Tibial artery (tissue), 4 donors: ENCODE measurements at regions not wholly inside any gene's neighbourhood (a gene's known extent, or its start where the extent isn't known, plus 50 kb on each side); places are given as distances from the start of the nearest gene placed in this dataset.

Source experiments
- DNase-seq, 2 donors: peaks; one replicate each; pipeline ENCODE4 v3.0.0-alpha.2; 2019
- H3K27ac ChIP-seq, 2 donors: fragments of 200-600 bp; sonication (generic) in 1 of 2; 1 replicate in 1 of 2; 2 replicates in 1 of 2; pipeline ENCODE4 v1.5.1; 2018 to 2019; ENCODE audit warnings: mild to moderate bottlenecking in 1 of 2
- H3K27me3 ChIP-seq, 2 donors: fragments of 200-600 bp; sonication (generic) in 1 of 2; one replicate each; pipeline versions ENCODE4 v1.5.1 to v1.6.0; 2016 to 2019
- H3K36me3 ChIP-seq, 3 donors: fragments of 200-600 bp; sonication (generic) in 2 of 3; one replicate each; pipeline ENCODE4 v1.5.1; 2016 to 2019; ENCODE audit warnings: mild to moderate bottlenecking in 2 of 3
- H3K4me1 ChIP-seq, 4 donors: fragments of 200-600 bp; sonication (generic) in 2 of 4; 1 replicate in 3 of 4; 2 replicates in 1 of 4; pipeline ENCODE4 v1.5.1; 2016 to 2019
- H3K4me3 ChIP-seq, 2 donors: fragments of 200-600 bp; sonication (generic) in 1 of 2; 1 replicate in 1 of 2; 2 replicates in 1 of 2; pipeline ENCODE4 v1.5.1; 2018 to 2019; ENCODE audit warnings: mild to moderate bottlenecking in 2 of 2
- H3K9me3 ChIP-seq, 3 donors: fragments of 200-600 bp; sonication (generic) in 1 of 3; one replicate each; pipeline ENCODE4 v1.5.1; 2016 to 2019
- intact Hi-C: fragments of 100-400 bp; cut with DNase I; formaldehyde crosslinking; loops from one replicate; pipeline ENCODE4 v1.15.0; 2023; ENCODE audit warnings: low total_unique reads
- TF ChIP-seq, protein P1 (sequence below), 2 experiments: fragments of 200-600 bp in 1 of 2; fragments of 450-650 bp in 1 of 2; IDR thresholded peaks; one replicate each; pipeline ENCODE4 v1.5.1; 2017 to 2019; ENCODE audit warnings: antibody characterized with exemption in 2 of 2, mild to moderate bottlenecking in 1 of 2, moderate library complexity in 1 of 2

DNA sequence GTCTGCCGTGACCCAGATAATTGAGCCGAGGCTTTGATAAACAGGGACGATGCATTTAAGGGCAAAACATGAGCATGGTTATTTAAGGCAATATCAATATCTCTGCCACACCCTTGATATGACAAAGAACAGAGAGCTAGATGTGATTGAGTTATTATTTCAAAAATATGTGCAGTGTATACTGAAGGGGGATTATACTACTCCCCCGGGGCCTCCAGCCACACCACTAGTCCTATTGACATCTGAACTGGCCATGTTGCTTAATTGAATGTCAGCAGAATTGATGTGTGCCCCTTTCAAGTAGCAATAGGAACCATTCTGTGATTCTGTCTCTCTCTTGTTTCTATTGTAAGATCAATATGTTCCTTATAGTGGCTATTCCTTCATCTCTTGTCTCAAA, 794.8 kb upstream of the SEL1L start:
- no peak for DNase-seq
- no peaks in the 10 kb centered on the region for H3K36me3 ChIP-seq
- H3K9me3 ChIP-seq: peaks cover 3 to 7% (median 7%) of the 10 kb centered on the region in 3 donors
- no peaks in the 10 kb centered on the region for H3K4me1 ChIP-seq
- H3K27ac ChIP-seq: no peak overlapping the region
- no peaks in the 10 kb centered on the region for H3K27me3 ChIP-seq
- TF ChIP-seq, protein P1, sequence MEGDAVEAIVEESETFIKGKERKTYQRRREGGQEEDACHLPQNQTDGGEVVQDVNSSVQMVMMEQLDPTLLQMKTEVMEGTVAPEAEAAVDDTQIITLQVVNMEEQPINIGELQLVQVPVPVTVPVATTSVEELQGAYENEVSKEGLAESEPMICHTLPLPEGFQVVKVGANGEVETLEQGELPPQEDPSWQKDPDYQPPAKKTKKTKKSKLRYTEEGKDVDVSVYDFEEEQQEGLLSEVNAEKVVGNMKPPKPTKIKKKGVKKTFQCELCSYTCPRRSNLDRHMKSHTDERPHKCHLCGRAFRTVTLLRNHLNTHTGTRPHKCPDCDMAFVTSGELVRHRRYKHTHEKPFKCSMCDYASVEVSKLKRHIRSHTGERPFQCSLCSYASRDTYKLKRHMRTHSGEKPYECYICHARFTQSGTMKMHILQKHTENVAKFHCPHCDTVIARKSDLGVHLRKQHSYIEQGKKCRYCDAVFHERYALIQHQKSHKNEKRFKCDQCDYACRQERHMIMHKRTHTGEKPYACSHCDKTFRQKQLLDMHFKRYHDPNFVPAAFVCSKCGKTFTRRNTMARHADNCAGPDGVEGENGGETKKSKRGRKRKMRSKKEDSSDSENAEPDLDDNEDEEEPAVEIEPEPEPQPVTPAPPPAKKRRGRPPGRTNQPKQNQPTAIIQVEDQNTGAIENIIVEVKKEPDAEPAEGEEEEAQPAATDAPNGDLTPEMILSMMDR (IDR thresholded peaks at IDR 0.05): no peak
- intact Hi-C loops: no loop called here
- H3K4me3 ChIP-seq: no peak overlapping the region

DNA sequence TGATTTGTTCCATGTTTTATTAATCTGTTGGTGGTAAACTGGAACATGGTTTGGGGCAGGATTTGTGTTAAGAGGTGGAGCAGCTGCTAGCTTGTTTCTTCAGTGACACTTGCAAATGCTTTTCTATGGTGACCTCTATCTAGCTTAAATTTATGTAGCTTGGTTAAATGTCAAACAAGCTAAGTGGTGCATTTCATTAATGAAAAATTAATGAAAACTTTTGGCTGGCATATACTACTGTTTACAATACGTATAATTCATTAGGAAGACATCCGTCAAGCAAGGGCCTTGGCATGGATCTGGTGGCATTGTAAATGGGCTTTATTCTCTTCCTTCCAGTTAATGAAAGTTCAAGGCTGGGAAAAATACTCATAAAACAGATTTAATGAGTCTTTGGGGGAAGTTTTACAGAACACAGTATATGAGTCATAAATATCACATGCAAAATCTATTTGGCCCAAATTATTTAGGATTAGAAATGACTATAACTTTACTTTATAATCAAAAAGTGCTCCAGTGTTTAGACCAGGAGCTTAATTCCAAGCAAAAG, 807.7 kb upstream of the SEL1L start:
- H3K4me1 ChIP-seq: no peaks in the 10 kb centered on the region
- no peaks in the 10 kb centered on the region for H3K27me3 ChIP-seq
- H3K9me3 ChIP-seq: no peaks in the 10 kb centered on the region
- H3K4me3 ChIP-seq: no peak overlapping the region
- TF ChIP-seq, protein P1 (IDR thresholded peaks at IDR 0.05): no peak
- no peak for DNase-seq
- no peaks in the 10 kb centered on the region for H3K36me3 ChIP-seq
- no peak overlapping the region for H3K27ac ChIP-seq
- intact Hi-C loops: no loop called here

DNA sequence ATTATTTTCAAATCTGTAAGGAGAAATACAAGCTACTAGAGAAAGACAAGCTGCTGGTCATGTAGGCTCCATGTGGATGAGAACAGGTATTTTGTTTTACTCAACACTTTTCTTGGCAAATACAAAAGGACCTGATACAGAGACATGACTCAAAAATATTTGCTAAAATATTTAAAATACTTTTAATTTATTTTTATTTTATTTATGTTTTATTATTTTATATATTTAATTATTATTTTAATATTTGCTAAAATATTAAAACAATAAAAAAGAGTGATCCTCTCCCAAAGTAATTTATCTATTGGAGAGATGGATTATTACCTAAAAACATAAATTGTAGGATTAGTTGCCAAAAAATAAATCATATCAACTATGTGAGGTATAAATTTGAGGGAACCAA, 808.9 kb upstream of the SEL1L start:
- Histone ChIP-seq H3K9me3 (no peaks in the 10 kb centered on the region), H3K36me3 (no peaks in the 10 kb centered on the region), H3K27me3 (no peaks in the 10 kb centered on the region), H3K4me3 (no peak overlapping the region), H3K27ac (no peak overlapping the region), H3K4me1 (no peaks in the 10 kb centered on the region)
- intact Hi-C loops: no loop called here
- no peak for DNase-seq
- TF ChIP-seq, protein P1 (IDR thresholded peaks at IDR 0.05): no peak

DNA sequence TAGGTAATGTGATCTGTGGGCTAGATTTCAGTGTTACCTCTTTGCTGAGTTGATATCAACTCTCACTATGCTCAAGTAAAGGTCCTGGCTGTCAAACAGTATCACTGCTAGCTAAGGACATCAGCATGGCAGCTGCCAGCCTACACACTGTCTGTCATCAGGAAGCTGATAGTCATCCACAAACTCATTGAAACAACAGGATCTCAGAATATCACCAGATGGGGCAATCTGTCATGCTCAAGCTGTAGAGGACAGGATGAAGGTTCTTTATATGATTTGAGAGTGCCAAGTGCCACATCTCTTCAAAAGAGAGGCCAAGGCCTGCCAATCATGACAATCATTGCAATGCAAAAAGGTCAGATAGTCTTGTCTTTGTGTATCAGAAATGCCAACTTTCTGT, 811.5 kb upstream of the SEL1L start:
- TF ChIP-seq, protein P1 (IDR thresholded peaks at IDR 0.05): no peak
- intact Hi-C loops: no loop called here
- DNase-seq: no peak
- no peaks in the 10 kb centered on the region for H3K36me3 ChIP-seq
- no peak overlapping the region for H3K27ac ChIP-seq
- no peaks in the 10 kb centered on the region for H3K4me1 ChIP-seq
- H3K9me3 ChIP-seq: no peaks in the 10 kb centered on the region
- H3K4me3 ChIP-seq: no peak overlapping the region
- H3K27me3 ChIP-seq: no peaks in the 10 kb centered on the region

DNA sequence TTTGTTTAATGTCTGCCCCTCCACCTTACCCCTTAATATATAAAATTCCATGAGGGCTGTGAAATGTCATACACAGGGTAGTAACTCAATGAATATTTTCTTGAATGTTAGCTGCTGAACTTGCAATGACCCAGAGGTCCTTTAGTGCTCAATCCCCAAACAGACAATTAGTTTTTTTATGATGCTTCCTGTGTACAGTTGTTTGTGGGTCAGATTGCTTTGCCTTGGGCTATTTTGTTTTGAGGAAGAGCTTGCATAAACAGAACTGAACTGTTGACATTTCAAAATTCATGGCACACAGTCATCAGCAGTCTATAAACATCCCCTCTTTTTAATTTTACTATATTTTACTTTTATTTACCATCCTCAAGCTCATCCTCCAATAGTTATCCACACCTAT, 820.5 kb upstream of the SEL1L start:
- intact Hi-C loops: no loop called here

More for the DNA sequence above, 820.5 kb upstream of the SEL1L start:
- TF ChIP-seq, protein P1 (IDR thresholded peaks at IDR 0.05): no peak
- Histone ChIP-seq H3K9me3 (peaks cover 0 to 8% (median 5%) of the 10 kb centered on the region in 3 donors), H3K27me3 (no peaks in the 10 kb centered on the region), H3K4me3 (no peak overlapping the region), H3K4me1 (no peaks in the 10 kb centered on the region), H3K27ac (no peak overlapping the region), H3K36me3 (no peaks in the 10 kb centered on the region)
- DNase-seq: no peak
